GM21737 (cell line): ENCODE measurements at regions not wholly inside any gene's neighbourhood (a gene's known extent, or its start where the extent isn't known, plus 50 kb on each side); places are given as distances from the start of the nearest gene placed in this dataset.

Source experiments
- ATAC-seq: cut with Tn5 transposase; IDR thresholded peaks from one replicate; pipeline ENCODE4 v1.9.1; 2021; ENCODE audit warnings: mild to moderate bottlenecking, moderate library complexity; ENCODE audit not compliant: unreplicated experiment

DNA sequence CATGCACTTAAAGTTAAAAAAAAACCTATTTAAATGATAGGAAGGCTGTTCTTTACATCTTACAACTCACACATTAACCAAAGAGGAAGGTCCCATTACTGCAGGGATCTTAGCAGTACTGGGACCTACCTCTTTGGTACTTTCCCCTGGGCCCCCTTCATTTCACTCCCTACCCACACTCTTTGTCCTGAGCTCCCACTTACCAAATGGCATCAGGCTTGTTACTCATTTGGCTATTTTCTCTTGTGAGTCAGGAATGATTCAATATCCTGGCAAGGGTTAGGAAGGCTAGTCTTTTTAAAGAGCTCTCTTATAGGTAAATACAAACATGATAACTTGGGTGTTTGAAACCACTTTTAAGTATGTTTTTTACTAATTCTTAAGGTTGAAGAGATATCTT lies 117.4 kb upstream of the ELL2 start:
- ATAC-seq = no peak

DNA sequence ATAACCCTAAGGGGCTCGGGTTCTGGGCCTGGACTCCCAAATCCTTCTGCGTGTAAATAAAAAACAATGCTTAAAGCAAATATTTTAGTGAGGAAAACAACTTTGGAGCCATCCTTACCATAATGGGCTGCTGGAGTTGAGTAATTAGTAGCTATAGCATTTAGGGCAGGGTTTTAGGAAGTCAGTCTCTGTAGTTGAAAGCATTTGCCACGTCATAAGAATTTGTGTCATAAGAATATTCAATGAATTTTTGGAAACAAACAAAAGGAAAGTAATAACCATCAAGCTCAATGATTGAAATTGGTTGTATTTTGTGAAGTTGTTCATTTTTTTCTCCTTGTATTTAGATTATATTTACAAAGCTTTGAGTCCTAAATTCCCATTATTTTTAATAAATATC lies 114.8 kb upstream of the ELL2 start:
- ATAC-seq = no peak

DNA sequence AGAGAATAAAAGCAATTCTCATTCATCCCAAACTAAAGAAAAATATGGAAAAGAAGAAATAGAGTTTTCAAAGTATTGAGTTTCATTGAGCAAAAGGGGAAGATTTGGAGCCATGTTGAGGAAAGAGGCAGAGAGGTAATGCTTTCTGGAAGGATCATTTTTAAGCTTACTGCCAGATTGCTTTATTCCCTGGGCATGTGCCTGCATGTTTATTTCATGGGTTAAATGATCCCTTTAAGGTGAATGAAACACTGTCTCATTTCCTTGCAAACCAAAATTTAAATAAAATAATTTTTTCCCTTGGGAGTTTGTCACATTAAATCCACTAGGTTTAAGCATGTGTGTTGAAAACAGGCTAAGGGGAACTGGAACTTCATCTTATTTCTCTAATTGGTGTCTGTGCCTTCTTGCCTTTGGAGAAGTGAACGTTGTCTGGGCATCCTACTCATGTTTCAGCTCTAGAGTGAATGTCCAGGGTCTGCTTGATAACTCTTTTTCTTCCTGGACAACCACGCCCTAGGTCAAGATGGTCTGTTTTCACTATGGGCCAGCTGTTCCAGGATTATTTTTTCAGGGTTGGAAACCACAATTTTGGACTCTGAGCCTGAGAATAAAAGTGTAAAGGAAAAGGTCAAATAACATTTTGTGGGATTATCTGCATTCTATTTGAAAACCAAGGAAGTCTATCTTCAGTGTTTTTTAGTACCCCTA lies 114.1 kb upstream of the ELL2 start:
- ATAC-seq = no peak

DNA sequence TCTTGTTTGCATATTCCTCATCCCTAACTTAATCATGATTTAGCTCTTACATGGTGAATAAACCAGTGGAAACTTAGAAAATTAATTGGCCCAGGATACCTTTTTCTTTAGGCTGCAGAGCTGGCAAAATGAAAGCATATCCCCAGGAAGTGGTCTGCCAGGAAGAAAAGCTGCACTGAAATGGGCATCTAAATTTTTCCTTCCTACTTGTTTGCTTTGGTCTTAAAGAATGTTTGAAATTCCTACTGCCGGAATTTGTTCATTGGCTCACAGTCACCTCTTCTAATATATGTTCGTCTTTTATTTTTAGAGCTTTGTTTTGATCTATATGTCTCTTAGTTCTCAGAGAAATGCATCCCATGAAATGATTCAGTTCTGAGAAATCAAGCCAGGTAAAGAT lies 113.2 kb upstream of the ELL2 start:
- no peak for ATAC-seq

DNA sequence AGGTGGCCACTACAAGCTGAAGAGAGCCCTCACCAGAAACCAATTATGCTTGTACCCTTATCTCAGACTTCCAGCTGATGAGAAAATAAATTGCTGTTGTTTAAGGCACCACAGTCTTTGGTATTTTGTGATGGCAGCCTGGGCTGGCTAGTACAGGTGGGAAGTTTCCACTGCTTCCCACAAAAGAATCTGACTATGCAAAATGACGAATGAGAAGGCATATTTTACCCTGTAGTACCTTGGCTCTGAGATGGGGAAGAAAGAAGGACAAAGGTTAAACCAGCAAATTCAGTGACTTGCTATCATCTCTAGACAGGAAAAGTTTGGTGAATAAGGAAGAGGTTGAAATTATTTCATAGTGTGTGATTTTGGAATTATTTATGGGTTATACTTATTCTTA lies 112.8 kb upstream of the ELL2 start:
- ATAC-seq = no peak

DNA sequence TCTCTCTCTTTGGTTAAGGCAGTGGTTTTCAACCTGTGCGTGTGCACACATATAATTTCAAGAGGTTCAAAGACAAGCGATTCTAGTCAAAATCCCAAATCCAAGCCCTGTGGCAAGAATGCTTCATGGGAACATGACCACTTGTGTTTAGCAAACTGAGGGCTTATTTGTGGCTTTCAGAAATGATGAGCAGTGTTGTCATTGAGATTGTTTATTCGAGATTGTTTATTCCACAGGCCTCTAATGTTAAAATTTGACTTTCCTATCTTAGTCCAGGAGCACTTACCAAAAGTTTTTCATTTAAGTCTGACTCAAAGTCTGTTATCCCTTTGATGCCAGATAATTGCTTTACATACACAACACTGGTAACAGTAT lies 111.1 kb upstream of the ELL2 start:
- no peak for ATAC-seq

DNA sequence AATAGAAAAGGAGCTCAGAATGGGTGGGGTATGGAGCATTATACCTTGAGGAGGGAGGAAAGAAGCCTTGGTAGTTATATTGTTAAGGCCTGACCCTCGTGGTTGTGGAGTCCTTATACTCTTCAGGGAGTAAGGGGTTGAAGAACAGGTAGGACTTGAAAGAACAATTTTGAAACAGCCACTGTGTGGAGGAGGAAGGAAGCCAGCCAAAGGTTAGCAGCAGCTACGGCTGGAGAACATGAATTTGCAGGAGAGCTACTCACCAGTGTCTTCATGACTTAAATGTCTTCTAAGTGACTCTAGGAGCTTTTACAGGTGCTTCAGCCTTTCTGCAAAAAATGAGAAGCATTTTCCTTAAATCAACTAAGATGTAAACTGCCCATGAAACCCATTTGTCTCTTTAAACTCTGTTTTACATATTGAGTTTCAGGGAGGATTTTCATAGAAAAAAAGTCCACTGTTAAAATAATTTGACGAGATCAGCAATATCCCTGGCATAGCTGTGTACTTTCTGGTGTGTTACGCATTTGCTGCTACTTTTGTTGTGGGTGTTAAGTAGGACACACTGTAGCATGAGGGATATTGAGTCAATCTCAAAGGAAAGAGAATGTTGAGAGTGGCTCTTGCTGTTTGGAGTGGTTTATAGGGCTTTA lies 110.6 kb upstream of the ELL2 start:
- no peak for ATAC-seq

DNA sequence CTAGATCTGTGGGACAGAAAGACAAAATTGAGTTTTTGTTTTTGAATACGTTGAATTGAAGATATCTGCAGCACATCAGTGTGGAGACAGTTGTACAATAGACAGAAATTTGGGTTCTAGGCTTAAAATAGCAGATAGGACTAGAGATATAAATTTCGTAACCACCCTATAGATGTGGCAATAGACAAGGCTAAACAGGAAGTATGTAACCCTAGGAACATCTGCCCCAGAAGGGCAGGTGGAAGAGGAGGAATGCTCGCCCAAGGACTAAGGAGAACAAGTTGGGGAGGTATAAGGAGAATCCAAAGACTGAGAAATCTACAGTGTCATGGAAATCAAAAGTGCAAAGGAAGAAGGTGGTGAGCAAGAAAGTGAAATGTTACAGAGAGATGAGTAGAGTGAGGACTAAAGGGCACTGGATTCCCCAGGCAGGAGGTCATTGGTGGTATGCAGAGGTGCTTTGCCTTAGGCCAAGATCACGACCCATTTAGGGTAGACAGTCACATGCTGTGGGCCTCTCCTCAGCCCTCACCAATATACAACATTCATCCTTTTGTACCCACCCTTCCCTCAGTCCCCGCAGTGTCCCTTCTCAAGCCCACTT lies 109.1 kb upstream of the ELL2 start:
- ATAC-seq = no peak

DNA sequence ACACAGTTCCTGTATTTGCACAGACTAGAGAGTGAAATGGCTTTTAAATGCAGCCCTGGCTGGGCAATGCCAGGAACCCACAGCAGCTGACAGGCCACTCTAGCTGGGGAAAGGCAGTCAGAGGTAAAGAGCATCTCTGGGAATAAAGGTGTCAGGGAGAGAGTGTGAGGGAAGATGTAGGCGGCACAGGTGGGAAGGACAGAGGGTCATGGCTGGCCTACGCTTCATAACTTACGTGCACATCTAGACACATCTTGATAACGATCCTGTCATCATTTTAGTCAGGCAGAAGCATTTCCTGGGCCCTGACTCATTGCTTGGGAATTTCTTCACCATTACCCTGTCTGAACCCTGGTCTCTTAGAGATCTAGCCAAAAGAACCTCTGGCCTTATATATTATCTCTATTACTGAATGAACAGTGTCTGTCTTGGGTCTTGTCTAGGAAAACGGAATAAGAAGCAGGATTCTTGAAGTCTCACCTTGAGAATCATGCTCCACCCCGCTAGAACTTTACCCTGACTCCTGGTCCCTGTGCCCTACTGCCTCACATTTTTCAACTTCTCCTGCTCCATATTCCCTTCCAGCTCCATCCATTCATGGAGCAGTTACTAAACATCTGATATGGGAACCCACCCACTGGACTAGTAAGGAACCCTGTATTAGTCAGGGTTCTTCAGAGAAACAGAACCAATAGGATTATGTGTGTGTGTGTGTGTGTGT lies 106.4 kb upstream of the ELL2 start:
- no peak for ATAC-seq

DNA sequence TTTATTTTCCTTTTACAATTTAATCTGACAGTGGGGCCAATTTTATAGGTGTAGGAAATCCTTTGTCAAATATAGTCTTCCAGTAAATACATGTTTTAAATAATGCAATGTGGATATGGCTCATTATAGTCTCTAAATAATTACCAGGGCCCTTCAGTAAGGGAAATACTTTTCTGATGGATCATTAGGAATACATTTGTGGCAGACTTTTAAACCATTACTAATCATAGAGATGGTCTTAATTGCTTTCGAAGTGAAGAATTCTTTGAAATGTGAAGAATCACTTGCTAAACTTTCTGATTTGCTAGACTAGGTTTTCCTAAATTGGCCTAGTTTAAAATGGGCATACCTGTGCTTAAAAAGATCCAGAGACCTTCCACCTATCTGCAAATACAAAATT lies 105.6 kb upstream of the ELL2 start:
- ATAC-seq = no peak

DNA sequence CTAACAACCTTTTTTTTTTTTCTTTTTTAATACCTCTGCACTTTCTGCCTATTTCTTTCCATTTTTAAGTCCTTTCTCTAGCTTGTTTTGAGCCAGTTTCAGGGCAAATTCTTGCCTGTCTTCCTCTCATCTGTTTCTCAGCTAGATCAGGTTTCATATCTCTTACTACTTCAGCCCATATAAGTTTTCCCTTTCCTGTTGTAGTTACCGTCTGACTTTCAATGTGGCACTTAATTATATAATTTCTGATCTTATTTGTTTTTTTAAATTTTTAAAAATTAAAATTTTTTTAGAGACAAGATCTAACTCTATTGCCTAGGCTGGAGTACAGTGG lies 104.7 kb upstream of the ELL2 start:
- no peak for ATAC-seq

DNA sequence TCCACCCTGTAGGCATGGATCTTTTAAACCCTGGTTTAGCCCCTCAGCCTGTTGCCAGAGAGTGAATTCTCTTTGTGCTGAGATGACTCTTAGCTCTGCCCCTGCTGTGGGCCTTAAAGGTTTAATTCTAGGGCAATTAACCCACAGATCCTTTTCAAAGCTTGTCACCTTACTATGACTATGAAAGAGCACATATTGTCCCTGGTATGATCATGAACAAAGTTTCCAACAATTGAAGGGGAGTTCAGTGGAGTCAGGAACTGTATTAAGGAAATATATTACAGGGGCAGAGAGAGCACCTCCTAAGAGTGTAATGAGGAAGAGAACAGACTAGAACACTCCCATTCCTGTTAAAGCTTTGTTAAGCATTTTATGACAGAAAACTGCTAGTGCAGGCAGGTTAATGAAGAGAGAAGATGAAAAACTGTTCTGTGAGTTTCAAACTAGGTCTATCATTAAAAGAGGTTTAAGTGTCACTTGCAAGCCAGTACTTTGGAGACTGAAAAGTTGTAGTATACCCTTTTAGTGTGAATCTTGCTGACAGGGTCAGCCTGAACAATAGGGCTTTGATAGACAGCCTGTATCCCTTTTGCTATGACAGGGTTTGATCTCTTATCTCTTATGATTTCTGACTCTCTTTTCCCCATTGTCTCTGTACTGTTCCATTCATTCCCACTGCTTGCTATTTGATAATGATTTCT lies 104.2 kb upstream of the ELL2 start:
- no peak for ATAC-seq

DNA sequence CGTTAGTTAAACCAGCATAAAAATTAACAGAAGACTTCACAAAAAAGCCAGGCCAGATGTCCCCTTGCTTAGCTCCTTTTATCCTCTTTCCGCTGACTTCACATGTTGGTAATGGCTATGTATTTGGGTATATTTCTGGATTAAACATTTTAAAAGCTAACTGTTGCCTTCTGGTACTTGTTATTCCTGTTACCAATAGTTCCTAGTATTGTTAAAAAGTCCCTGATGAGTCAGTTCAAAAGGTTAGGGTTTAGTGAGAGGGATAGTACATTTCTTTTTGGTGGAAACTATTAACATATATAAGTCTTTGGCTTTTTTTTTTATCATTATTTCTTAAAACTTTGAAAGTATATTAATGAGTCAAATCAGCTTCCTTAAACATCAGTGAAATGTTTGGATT lies 103.2 kb upstream of the ELL2 start:
- no peak for ATAC-seq

DNA sequence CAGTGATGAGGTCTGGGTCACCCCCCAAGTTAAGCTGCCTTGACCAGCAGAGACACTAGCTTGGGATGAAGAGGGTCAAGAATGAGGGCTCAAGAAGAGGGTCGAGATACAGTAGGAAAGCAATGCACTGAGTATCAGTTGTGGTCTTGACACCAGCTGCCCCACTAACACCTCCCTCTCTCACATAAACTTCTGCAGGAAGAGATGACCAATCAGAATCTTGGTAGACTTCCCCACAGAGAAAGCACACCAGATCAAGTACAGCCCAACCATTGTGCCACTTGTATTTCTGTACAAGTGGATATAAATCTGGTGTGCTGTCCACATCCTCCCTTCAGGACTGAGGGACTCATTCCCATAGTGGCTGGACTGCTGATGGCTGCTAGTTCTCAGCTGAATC lies 101.2 kb upstream of the ELL2 start:
- no peak for ATAC-seq

DNA sequence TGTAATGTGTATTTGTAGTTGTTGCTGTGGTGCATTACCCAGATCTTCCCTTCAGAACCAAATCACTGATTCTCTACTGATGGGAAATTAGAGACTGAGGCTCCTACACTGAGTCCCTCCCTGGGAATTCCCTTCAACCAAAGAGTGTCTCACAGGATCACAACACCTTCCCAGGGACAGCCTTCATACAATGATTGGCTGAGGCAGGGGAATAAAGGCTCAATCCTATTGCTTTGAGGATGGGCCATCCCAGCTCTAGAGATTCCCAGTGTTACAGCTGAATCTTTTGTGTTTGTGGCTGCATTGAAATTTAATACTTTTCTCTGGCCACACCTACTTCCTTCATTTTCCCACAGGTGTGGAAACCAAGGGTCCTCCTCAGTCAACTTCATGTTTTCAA lies 96.4 kb upstream of the ELL2 start:
- no peak for ATAC-seq

DNA sequence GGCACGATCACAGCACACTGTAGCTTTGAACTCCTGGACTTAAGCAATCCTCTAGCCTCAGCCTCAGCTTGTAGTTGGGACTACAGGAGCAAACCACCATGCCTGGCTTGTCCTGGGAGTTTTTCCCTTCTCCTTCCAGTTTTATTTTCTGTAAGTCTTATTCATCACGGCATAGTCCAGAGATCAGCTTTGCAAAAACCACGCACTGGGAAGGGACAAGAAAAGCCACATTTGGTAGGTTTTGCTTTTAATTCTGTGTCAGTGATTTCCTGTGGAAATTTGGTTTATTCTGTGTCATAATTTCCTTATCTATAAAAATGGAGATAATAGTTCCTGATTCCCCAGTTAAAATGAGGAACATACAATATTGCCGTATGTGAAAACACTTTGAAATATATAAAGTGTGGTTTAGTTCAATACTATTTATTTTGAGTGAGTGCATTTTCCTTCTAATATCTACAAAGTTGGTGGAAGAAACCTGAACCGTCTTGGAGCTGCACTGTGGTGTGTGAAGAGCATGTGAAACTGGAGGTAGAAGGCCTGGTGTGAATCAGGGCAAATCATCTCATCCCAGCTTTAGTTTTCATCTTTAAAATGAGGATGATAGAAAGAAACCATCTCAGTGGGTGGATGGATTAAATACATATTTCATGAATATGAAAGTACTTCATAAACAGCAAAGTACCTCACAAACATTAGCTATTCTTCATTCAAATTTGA lies 92.8 kb upstream of the ELL2 start:
- ATAC-seq = no peak

DNA sequence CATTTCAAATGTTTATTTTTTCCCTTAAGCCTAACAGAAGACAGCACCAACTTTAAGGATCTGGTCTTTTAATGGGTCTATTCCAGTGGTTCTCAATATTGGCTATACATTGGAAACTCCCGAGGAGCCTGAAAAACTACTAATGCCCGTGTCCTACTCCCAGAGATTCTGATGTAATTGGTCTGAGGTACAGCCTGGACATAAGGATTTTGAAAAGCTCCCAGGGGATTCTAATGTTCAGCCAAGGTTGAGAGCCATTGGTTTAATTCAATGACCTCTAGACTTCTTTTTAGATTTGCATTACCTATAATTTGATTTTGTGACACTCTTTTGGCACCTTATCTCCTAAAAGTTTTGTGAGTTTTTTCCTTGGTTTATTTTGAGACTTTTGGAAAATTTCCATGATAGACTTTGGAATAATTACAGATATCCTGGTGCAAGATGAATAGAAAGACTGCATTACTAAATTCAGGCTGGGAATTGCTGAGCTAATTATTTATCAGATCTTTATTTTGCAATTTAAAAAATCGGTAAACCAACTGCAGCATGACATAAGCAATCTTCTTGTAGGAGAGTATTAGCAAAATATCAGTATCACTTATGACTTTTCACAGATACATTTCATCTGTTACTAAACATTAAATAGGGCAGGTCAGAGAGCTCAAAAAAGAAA lies 91.5 kb upstream of the ELL2 start:
- no peak for ATAC-seq

DNA sequence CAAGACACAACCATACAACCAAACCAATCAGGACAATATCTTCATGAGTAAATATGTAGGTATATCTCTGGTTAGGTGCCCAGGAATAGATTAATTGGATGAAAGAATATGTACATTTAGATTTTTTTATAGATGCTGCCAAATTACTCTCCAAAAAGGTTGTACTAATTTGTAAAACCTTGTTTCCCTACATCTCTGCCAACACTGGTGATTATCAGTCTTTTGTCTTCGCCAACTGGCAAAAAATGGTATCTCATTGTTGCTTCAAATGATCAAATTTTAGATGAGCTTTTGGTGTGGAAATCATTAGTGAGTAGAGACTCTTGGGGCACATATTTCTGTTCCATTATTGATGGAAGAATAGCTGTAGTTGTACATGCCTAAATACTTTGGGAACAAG lies 90.7 kb upstream of the ELL2 start:
- ATAC-seq = no peak

DNA sequence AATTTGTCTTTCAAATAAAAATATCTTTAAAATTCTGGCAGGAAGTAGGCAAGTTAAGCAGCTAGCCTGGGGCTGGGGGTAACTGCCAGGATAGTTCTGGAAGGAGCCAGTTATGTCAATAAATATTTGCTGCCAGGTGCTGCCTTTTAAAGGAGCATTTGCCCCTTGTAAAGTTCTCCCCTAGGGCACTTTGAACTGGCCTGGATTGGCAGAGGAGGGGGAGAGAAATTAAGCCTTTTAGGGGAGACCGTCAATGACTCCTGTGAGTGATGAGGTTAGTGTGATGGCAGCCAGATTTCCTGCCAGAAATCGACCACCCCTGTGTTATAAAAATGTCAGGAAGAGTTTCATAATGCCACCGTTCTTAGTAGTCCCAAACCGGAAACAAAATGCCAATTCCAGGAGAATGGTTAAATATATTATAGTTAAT lies 89.8 kb upstream of the ELL2 start:
- no peak for ATAC-seq

DNA sequence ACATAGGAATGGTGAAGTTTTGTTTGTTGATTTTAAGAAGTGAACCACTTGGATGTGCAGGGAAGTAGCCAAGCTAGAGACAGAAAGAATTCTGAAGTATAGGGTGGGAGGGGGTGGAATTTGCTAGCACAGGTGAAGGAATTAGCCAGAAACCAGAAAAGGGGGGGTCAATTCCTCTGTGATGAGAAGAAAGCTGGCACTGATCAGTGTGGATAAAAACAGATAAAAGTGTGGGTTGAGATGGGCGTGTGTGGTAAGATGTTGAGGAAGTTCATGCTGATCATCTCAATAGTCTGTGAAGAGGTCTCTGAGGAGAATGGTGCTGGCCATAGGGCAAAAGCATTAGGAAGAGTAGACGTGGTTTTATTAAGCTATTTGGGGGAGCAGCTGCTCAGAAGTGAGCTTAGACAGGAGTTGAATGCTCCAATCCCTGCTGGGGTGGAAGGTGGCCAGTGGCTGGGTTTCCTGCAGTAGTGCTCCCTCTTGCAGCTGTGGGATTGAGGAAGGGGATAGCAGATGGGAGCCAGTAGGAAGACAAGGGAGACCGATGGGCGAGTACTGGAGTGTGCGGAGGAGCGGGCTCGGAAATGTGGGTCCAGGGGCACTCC lies 88.7 kb upstream of the ELL2 start:
- no peak for ATAC-seq
